Tibial nerve (tissue), 3 donors: ENCODE measurements at regions not wholly inside any gene's neighbourhood (a gene's known extent, or its start where the extent isn't known, plus 50 kb on each side); places are given as distances from the start of the nearest gene placed in this dataset.

ENCODE experiments used
- POLR2A ChIP-seq, 2 donors: fragments of 450-650 bp; IDR thresholded peaks; one replicate each; pipeline ENCODE4 v1.6.1; 2017; ENCODE audit warnings: antibody characterized with exemption in 2 of 2, mild to moderate bottlenecking in 2 of 2, moderate library complexity in 2 of 2
- TF ChIP-seq, protein P1 (sequence below), 5 experiments: fragments of 200-600 bp in 3 of 5; fragments of 450-650 bp in 2 of 5; sonication (generic) in 3 of 5; IDR thresholded peaks; one replicate each; pipeline ENCODE4 v1.5.1; 2016 to 2019; ENCODE audit warnings: antibody characterized with exemption in 5 of 5, mild to moderate bottlenecking in 3 of 5, moderate library complexity in 2 of 5

DNA sequence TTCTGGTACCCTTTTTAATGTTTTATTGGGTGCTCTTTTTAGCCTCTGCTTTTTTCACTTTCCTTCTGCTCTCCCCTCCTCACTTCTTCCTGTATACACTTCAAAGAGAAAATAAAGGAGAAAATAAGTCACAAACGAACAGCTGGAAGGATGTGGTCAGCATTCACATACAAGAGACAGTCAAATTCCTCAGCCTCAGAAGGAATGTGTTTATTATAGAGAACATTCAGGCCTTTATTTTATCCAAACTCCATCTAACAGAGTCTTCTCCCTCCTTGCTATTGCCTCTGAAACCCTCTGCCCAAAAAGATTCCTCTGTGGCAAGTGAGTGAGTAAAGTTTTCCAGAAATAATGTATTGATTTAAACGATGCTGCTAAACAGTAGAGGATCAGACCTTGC, 490.4 kb downstream of the FRK start:
- TF ChIP-seq, protein P1, sequence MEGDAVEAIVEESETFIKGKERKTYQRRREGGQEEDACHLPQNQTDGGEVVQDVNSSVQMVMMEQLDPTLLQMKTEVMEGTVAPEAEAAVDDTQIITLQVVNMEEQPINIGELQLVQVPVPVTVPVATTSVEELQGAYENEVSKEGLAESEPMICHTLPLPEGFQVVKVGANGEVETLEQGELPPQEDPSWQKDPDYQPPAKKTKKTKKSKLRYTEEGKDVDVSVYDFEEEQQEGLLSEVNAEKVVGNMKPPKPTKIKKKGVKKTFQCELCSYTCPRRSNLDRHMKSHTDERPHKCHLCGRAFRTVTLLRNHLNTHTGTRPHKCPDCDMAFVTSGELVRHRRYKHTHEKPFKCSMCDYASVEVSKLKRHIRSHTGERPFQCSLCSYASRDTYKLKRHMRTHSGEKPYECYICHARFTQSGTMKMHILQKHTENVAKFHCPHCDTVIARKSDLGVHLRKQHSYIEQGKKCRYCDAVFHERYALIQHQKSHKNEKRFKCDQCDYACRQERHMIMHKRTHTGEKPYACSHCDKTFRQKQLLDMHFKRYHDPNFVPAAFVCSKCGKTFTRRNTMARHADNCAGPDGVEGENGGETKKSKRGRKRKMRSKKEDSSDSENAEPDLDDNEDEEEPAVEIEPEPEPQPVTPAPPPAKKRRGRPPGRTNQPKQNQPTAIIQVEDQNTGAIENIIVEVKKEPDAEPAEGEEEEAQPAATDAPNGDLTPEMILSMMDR (IDR thresholded peaks at IDR 0.05), result no peak
- no peak for TF ChIP-seq POLR2A (IDR thresholded peaks at IDR 0.05)
